ENCODE measurements at regions not wholly inside any gene's neighbourhood (a gene's known extent, or its start where the extent isn't known, plus 50 kb on each side); places are given as distances from the start of the nearest gene placed in this dataset.

DNA sequence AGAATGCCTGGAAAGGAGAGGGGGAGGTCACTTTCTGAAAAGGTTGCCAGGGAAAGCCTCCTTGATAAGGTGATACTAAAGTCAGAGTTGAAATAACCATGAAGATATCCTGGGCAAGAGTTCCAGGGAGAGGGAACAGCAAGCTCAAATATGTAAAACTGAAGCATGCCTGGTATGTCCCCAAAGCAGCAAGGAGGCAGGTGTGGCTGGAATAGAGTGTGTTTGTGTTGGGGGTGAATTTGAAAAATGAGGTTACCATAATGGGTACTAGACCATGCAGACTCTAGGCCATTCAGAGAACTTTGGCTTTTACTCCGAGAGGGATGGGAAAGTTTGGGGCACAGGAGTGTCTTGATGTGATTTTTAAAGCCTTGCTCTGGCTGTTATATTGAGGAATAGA is 66.7 kb upstream of the PTCSC3 start:
- TF ChIP-seq, protein P1, sequence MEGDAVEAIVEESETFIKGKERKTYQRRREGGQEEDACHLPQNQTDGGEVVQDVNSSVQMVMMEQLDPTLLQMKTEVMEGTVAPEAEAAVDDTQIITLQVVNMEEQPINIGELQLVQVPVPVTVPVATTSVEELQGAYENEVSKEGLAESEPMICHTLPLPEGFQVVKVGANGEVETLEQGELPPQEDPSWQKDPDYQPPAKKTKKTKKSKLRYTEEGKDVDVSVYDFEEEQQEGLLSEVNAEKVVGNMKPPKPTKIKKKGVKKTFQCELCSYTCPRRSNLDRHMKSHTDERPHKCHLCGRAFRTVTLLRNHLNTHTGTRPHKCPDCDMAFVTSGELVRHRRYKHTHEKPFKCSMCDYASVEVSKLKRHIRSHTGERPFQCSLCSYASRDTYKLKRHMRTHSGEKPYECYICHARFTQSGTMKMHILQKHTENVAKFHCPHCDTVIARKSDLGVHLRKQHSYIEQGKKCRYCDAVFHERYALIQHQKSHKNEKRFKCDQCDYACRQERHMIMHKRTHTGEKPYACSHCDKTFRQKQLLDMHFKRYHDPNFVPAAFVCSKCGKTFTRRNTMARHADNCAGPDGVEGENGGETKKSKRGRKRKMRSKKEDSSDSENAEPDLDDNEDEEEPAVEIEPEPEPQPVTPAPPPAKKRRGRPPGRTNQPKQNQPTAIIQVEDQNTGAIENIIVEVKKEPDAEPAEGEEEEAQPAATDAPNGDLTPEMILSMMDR (IDR thresholded peaks at IDR 0.05), result no peak
- no peak for TF ChIP-seq EZH2phosphoT487 (IDR thresholded peaks at IDR 0.05)
